ENCODE measurements at regions not wholly inside any gene's neighbourhood (a gene's known extent, or its start where the extent isn't known, plus 50 kb on each side); places are given as distances from the start of the nearest gene placed in this dataset.
"Not testable (repeated sequence)": the region's sequence is repeated elsewhere in the genome, so short reads cannot be mapped to it uniquely, and the experiment has no call there.

- not testable (repeated sequence) for H3K27me3 ChIP-seq (ENCODE audit: insufficient read depth, low read depth, low read length); H3K36me3 ChIP-seq (ENCODE audit: insufficient read depth, low read length); H2AFZ ChIP-seq (ENCODE audit: low read depth, low read length); H3K9ac ChIP-seq (ENCODE audit: low read length); H3K4me3 ChIP-seq (ENCODE audit: low read length); H3K9me2 ChIP-seq (ENCODE audit: insufficient read depth, low read length); H3K4me2 ChIP-seq (ENCODE audit: low read length); H3K79me2 ChIP-seq (replicated peaks; ENCODE audit: insufficient read depth, low read length); H3F3A ChIP-seq (ENCODE audit: insufficient read depth, low read length, poor library complexity, severe bottlenecking); H4K20me1 ChIP-seq (ENCODE audit: insufficient read depth); H3K27ac ChIP-seq (ENCODE audit: low read length); H3K9me3 ChIP-seq (ENCODE audit: low read length)
Measured at GRCh38 chr1:25171013-25171412, 61.3 kb downstream of the SYF2 start.

- Histone ChIP-seq H3K79me2 (replicated peaks; ENCODE audit: insufficient read depth, low read length) (no peaks in the 10 kb centered on the region), H3F3A (ENCODE audit: insufficient read depth, low read length, poor library complexity, severe bottlenecking) (no peaks in the 10 kb centered on the region), H2AFZ (ENCODE audit: low read depth, low read length) (no peak overlapping the region), H4K20me1 (ENCODE audit: insufficient read depth) (no peaks in the 10 kb centered on the region), H3K27ac (ENCODE audit: low read length) (no peak overlapping the region), H3K9me2 (ENCODE audit: insufficient read depth, low read length) (no peaks in the 10 kb centered on the region), H3K4me3 (ENCODE audit: low read length) (no peak overlapping the region), H3K9ac (ENCODE audit: low read length) (no peak overlapping the region), H3K4me2 (ENCODE audit: low read length) (no peak overlapping the region), H3K27me3 (ENCODE audit: insufficient read depth, low read depth, low read length) (no peaks in the 10 kb centered on the region), H3K36me3 (ENCODE audit: insufficient read depth, low read length) (no peaks in the 10 kb centered on the region), H3K9me3 (ENCODE audit: low read length) (no peaks in the 10 kb centered on the region)
- TF ChIP-seq SMC3 (conservative IDR thresholded peaks at IDR 0.05; ENCODE audit: poor library complexity) (no peak), MXI1 (conservative IDR thresholded peaks at IDR 0.05; ENCODE audit: poor library complexity, severe bottlenecking) (no peak), REST (IDR thresholded peaks at IDR 0.05; ENCODE audit: borderline replicate concordance) (no peak), RAD21 (conservative IDR thresholded peaks at IDR 0.05) (no peak), POLR2AphosphoS5 (IDR thresholded peaks at IDR 0.05) (no peak), CTCF (IDR thresholded peaks at IDR 0.05; ENCODE audit: poor library complexity, severe bottlenecking) (no peak), TAF1 (IDR thresholded peaks at IDR 0.05; ENCODE audit: low read depth) (no peak), EP300 (conservative IDR thresholded peaks at IDR 0.05; ENCODE audit: poor library complexity, severe bottlenecking) (no peak)
Measured at GRCh38 chr1:25170439-25170838, 61.9 kb downstream of the SYF2 start.

- H3K9ac ChIP-seq (ENCODE audit: low read length): no peak overlapping the region
- H3K9me3 ChIP-seq (ENCODE audit: low read length): no peaks in the 10 kb centered on the region
- no peak overlapping the region for H3K27ac ChIP-seq (ENCODE audit: low read length)
- no peaks in the 10 kb centered on the region for H4K20me1 ChIP-seq (ENCODE audit: insufficient read depth)
- no peaks in the 10 kb centered on the region for H3K36me3 ChIP-seq (ENCODE audit: insufficient read depth, low read length)
- H3K27me3 ChIP-seq (ENCODE audit: insufficient read depth, low read depth, low read length): no peaks in the 10 kb centered on the region
- no peak overlapping the region for H3K4me2 ChIP-seq (ENCODE audit: low read length)
- no peaks in the 10 kb centered on the region for H3K79me2 ChIP-seq (replicated peaks; ENCODE audit: insufficient read depth, low read length)
- TF ChIP-seq SMC3 (conservative IDR thresholded peaks at IDR 0.05; ENCODE audit: poor library complexity): no peak
- no peak for TF ChIP-seq CTCF (IDR thresholded peaks at IDR 0.05; ENCODE audit: poor library complexity, severe bottlenecking)
- TF ChIP-seq EZH2 (IDR thresholded peaks at IDR 0.05; ENCODE audit: borderline replicate concordance, insufficient read depth, low read length, poor library complexity, severe bottlenecking): no peak
- no peak for TF ChIP-seq MXI1 (conservative IDR thresholded peaks at IDR 0.05; ENCODE audit: poor library complexity, severe bottlenecking)
- no peak for TF ChIP-seq POLR2AphosphoS5 (IDR thresholded peaks at IDR 0.05)
- no peak for TF ChIP-seq REST (IDR thresholded peaks at IDR 0.05; ENCODE audit: borderline replicate concordance)
- no peak for TF ChIP-seq EP300 (conservative IDR thresholded peaks at IDR 0.05; ENCODE audit: poor library complexity, severe bottlenecking)
- TF ChIP-seq TAF1 (IDR thresholded peaks at IDR 0.05; ENCODE audit: low read depth): no peak
- no peak for TF ChIP-seq RAD21 (conservative IDR thresholded peaks at IDR 0.05)
- H2AFZ ChIP-seq (ENCODE audit: low read depth, low read length): no peak overlapping the region
- H3K4me3 ChIP-seq (ENCODE audit: low read length): no peak overlapping the region
- no peaks in the 10 kb centered on the region for H3F3A ChIP-seq (ENCODE audit: insufficient read depth, low read length, poor library complexity, severe bottlenecking)
- H3K9me2 ChIP-seq (ENCODE audit: insufficient read depth, low read length): no peaks in the 10 kb centered on the region
Measured at GRCh38 chr1:25169610-25170009, 62.7 kb downstream of the SYF2 start.
